Natural killer cell (primary cell): ENCODE measurements at regions not wholly inside any gene's neighbourhood (a gene's known extent, or its start where the extent isn't known, plus 50 kb on each side); places are given as distances from the start of the nearest gene placed in this dataset.

Source experiments
- ATAC-seq, 3 donors: fragments of 150-1000 bp in 2 of 3; fragments of 200-7000 bp in 1 of 3; cut with Tn5 transposase; 1 replicate in 1 of 3; 2 replicates in 2 of 3; pipeline ENCODE4 v1.10.0; 2021; ENCODE audit warnings: mild to moderate bottlenecking in 2 of 3, moderate library complexity in 2 of 3
- DNase-seq, 2 donors: peaks; one replicate each; pipeline versions ENCODE4 v3.0.0 to v3.0.0-alpha.2; 2013 to 2021; ENCODE audit warnings: mixed read lengths in 1 of 2
- H3K27ac ChIP-seq: one replicate; pipeline ENCODE4 v1.5.1; 2013; ENCODE audit warnings: mild to moderate bottlenecking, low read length
- H3K27me3 ChIP-seq: one replicate; pipeline ENCODE4 v1.6.1; 2013; ENCODE audit warnings: low read length; ENCODE audit not compliant: control insufficient read depth, insufficient read depth
- H3K36me3 ChIP-seq: one replicate; pipeline ENCODE4 v1.6.1; 2013; ENCODE audit warnings: low read length; ENCODE audit not compliant: control insufficient read depth, insufficient read depth
- H3K4me1 ChIP-seq: one replicate; pipeline ENCODE4 v1.6.1; 2013; ENCODE audit warnings: low read length; ENCODE audit not compliant: control insufficient read depth, insufficient read depth
- H3K4me3 ChIP-seq: one replicate; pipeline ENCODE4 v1.5.1; 2013; ENCODE audit warnings: low read length
- H3K9me3 ChIP-seq: one replicate; pipeline ENCODE4 v1.6.1; 2013; ENCODE audit warnings: low read length; ENCODE audit not compliant: control insufficient read depth, insufficient read depth
- H3K27ac Mint-ChIP-seq, 2 donors: one replicate each; pipeline ENCODE4 v1.8.0; 2022; ENCODE audit warnings: mild to moderate bottlenecking in 2 of 2, mixed read lengths in 2 of 2, moderate library complexity in 1 of 2
- H3K27me3 Mint-ChIP-seq, 2 donors: one replicate each; pipeline ENCODE4 v1.8.0; 2022; ENCODE audit warnings: low read depth in 2 of 2, mixed read lengths in 2 of 2
- H3K36me3 Mint-ChIP-seq: one replicate; pipeline ENCODE4 v1.8.0; 2022; ENCODE audit warnings: mixed read lengths
- H3K4me1 Mint-ChIP-seq, 2 donors: one replicate each; pipeline ENCODE4 v1.8.0; 2022; ENCODE audit warnings: mixed read lengths in 2 of 2
- H3K4me3 Mint-ChIP-seq: one replicate; pipeline ENCODE4 v1.8.0; 2022; ENCODE audit warnings: mild to moderate bottlenecking, moderate library complexity, mixed read lengths
- H3K9me3 Mint-ChIP-seq, 2 donors: one replicate each; pipeline ENCODE4 v1.8.0; 2022; ENCODE audit warnings: mixed read lengths in 2 of 2
- WGBS: methylation state at CpG from one replicate; pipeline ENCODE4 v1.1.7; 2013; ENCODE audit warnings: missing lambda C conversion rate; ENCODE audit not compliant: insufficient coverage; 5-methylcytosine and 5-hydroxymethylcytosine counted together
- intact Hi-C: fragments of 100-400 bp; cut with micrococcal nuclease; formaldehyde crosslinking; loops from one replicate; pipeline ENCODE4 v1.14.2; 2022
- TF ChIP-seq, protein P1 (sequence below): fragments of 200-600 bp; IDR thresholded peaks from one replicate; pipeline ENCODE4 v1.8.0; 2022; ENCODE audit warnings: antibody characterized with exemption

DNA sequence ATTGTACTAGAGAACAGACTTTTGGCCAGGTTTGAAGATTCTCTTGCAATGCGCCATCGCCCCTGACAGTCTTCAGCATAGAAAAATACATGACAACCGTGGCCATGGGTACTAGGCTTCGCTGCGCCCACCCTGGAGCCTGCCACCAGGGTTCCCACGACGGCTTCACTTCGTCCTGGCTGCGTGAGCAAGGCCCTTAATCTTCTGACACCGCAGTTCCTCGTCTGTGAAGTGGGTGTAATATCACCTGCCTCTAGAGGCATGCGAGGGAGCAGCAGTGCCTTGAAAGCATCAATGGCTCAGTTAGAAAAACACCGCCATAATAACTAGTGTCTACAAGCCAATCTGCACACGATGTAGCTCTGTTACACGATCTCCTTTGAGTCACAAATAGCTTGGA lies 175.2 kb upstream of the HS6ST1 start:
- Histone ChIP-seq H3K36me3 (no peaks in the 10 kb centered on the region), H3K4me3 (no peak overlapping the region), H3K27me3 (no peaks in the 10 kb centered on the region), H3K27ac (no peak overlapping the region), H3K9me3 (no peaks in the 10 kb centered on the region), H3K4me1 (no peaks in the 10 kb centered on the region)
- Mint-ChIP-seq H3K36me3 (no peaks in the 10 kb centered on the region), H3K4me1 (no peaks in the 10 kb centered on the region), H3K4me3 (no peak overlapping the region), H3K27me3 (peaks cover 3 to 24% of the 10 kb centered on the region in 2 donors), H3K9me3 (no peaks in the 10 kb centered on the region), H3K27ac (no peak overlapping the region)
- WGBS = 92% methylated on average over 15 of the region's 15 CpGs
- DNase-seq = no peak
- TF ChIP-seq, protein P1, sequence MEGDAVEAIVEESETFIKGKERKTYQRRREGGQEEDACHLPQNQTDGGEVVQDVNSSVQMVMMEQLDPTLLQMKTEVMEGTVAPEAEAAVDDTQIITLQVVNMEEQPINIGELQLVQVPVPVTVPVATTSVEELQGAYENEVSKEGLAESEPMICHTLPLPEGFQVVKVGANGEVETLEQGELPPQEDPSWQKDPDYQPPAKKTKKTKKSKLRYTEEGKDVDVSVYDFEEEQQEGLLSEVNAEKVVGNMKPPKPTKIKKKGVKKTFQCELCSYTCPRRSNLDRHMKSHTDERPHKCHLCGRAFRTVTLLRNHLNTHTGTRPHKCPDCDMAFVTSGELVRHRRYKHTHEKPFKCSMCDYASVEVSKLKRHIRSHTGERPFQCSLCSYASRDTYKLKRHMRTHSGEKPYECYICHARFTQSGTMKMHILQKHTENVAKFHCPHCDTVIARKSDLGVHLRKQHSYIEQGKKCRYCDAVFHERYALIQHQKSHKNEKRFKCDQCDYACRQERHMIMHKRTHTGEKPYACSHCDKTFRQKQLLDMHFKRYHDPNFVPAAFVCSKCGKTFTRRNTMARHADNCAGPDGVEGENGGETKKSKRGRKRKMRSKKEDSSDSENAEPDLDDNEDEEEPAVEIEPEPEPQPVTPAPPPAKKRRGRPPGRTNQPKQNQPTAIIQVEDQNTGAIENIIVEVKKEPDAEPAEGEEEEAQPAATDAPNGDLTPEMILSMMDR = no peak
- intact Hi-C loops = no loop called here
- ATAC-seq = no peak

DNA sequence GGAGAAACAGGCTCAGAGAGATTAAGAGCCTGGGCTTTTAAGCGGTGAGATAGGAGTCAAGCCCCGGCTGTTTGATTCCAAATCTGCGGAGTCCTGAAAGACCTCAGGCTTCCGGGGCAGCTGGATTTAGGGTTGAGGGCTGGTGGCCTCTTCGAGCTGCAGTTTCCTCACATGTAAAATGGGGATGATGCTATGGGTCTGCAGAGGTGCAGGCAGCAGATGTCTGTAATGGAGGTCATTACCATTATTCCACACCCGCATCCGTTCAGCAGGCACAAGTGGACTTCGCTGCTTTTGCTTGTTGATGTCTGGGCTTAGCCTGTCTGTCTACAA lies 175.6 kb upstream of the HS6ST1 start:
- TF ChIP-seq, protein P1 = no peak
- no peak overlapping the region for H3K4me3 ChIP-seq
- H3K4me1 Mint-ChIP-seq = no peaks in the 10 kb centered on the region

DNA sequence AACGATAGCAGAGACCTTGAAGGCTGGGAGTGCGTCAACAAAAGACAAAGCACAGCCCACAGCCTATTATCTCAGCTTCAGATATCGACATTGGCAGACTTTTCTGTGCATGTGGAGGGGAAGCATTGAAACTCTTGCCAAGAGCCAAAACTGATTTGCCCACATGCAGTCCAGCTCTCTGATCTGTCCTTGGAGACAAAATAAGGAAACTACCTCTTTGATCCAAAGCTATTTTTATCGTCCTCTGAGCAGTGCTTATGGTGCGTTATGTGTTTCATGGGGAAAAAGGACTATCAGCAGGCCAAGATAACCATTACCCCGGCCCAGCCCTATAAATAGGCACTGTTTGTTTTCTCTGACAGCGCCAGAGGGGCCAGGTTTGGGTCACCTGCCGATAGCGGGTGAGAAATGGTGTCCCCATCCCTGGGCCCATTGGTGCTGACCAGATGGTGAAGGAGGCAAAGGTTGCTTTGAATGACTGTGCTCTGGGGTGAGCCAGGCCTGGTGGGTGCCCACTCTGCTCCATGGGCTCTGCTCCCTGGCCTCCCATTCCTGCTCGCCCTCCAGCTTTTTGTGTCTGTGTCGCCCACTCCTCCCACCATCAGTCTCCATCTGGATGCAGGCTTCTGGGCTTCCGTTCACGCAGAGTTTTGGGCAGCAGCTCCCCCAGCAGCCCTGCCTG lies 176.1 kb upstream of the HS6ST1 start:
- Histone ChIP-seq H3K4me1 (no peaks in the 10 kb centered on the region), H3K9me3 (no peaks in the 10 kb centered on the region), H3K4me3 (no peak overlapping the region), H3K36me3 (no peaks in the 10 kb centered on the region), H3K27ac (no peak overlapping the region), H3K27me3 (no peaks in the 10 kb centered on the region)
- Mint-ChIP-seq H3K36me3 (no peaks in the 10 kb centered on the region), H3K4me1 (no peaks in the 10 kb centered on the region), H3K9me3 (no peaks in the 10 kb centered on the region), H3K4me3 (no peak overlapping the region), H3K27me3 (peaks cover 3 to 15% of the 10 kb centered on the region in 2 donors), H3K27ac (no peak overlapping the region)
- DNase-seq (no peak), ATAC-seq (no peak)
- intact Hi-C loops = no loop called here
- TF ChIP-seq, protein P1 = no peak
- WGBS = 85% methylated on average over 13 of the region's 13 CpGs

More for the DNA sequence above, 175.6 kb upstream of the HS6ST1 start:
- Mint-ChIP-seq H3K9me3 (no peaks in the 10 kb centered on the region), H3K27me3 (peaks cover 3 to 20% of the 10 kb centered on the region in 2 donors), H3K4me3 (no peak overlapping the region), H3K27ac (no peak overlapping the region), H3K36me3 (no peaks in the 10 kb centered on the region)
- 92% methylated on average over 8 of the region's 8 CpGs for WGBS
- no peak for DNase-seq
- H3K27ac ChIP-seq = no peak overlapping the region
- H3K9me3 ChIP-seq = no peaks in the 10 kb centered on the region
- intact Hi-C loops = no loop called here
- no peaks in the 10 kb centered on the region for H3K4me1 ChIP-seq
- H3K27me3 ChIP-seq = no peaks in the 10 kb centered on the region
- ATAC-seq = no peak
- no peaks in the 10 kb centered on the region for H3K36me3 ChIP-seq

DNA sequence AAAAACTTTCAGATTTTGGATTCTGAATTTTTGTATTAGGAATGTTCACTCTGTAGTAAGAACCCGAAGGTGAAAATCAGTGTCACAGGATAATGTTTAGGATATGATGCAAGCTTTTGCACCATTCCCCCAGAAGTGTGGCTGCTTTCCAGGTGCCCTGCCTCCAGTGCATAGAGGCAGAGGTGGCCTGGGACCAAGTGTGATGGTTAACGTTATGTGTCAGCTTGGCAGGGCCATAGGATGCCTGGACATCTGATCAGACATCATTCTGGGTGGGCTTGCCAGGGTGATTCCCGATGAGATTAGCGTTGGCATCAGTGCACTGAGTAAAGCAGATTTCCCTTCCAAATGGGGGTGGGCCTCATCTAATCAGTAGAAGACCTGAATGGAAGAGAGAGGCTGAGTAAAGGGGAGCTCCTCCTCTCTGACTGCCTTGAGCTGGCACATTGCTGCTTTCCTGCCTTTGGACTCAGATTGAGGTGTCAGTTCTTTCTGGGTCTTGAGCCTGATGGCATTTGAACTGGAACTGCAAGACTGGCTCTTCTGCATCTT lies 177.4 kb upstream of the HS6ST1 start:
- Histone ChIP-seq H3K27ac (no peak overlapping the region), H3K4me1 (no peaks in the 10 kb centered on the region), H3K27me3 (no peaks in the 10 kb centered on the region), H3K36me3 (no peaks in the 10 kb centered on the region), H3K4me3 (no peak overlapping the region), H3K9me3 (no peaks in the 10 kb centered on the region)
- Mint-ChIP-seq H3K4me1 (no peaks in the 10 kb centered on the region), H3K27me3 (peaks cover 0 to 6% of the 10 kb centered on the region in 2 donors), H3K4me3 (no peak overlapping the region), H3K9me3 (no peaks in the 10 kb centered on the region), H3K36me3 (no peaks in the 10 kb centered on the region), H3K27ac (no peak overlapping the region)
- WGBS = 92% methylated on average over 4 of the region's 4 CpGs
- DNase-seq = no peak
- TF ChIP-seq, protein P1 = no peak
- intact Hi-C loops = no loop called here
- ATAC-seq = no peak
